ENCODE measurements at regions not wholly inside any gene's neighbourhood (a gene's known extent, or its start where the extent isn't known, plus 50 kb on each side); places are given as distances from the start of the nearest gene placed in this dataset.

- Histone ChIP-seq H3K27ac (no peak overlapping the region), H3K27me3 (no peaks in the 10 kb centered on the region), H3K4me1 (no peaks in the 10 kb centered on the region), H3K4me3 (no peak overlapping the region), H3K36me3 (no peaks in the 10 kb centered on the region), H3K9me3 (no peaks in the 10 kb centered on the region)
- intact Hi-C loops (cut with DNase I), result no loop called here
- WGBS (ENCODE audit: insufficient coverage, low coverage, low lambda C conversion rate, missing lambda C conversion rate), result 51% methylated on average over 10 of the region's 15 CpGs
- no peak for DNase-seq
- TF ChIP-seq POLR2A (IDR thresholded peaks at IDR 0.05) (no peak), CTCF (IDR thresholded peaks at IDR 0.05) (no peak)
- no peak for ATAC-seq
Observed at GRCh38 chr1:5484451-5485165, 507.6 kb downstream of the NPHP4 start.

DNA sequence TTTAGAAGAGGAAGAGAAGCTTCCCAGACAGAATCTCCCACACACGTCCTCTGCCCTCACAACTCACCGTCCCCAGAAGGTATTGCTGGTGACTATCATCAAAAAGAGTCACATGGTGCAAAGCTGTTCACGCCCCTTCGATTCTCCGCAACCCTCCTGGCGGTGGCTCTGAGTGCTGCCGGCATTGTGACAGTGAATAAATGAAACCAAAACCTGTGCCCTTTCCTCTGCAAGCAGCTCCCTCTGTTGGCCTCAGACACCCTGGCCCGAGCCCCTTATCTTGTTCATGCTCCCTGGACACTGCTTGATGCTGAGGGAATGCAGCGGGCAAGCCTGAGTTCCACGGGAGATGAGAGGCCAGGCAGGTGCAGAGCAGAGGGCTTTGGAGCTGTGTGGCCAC, 510.3 kb downstream of the NPHP4 start:
- intact Hi-C loops (cut with DNase I), result no loop called here
- H3K4me1 ChIP-seq, result no peaks in the 10 kb centered on the region
- no peak overlapping the region for H3K27ac ChIP-seq
- TF ChIP-seq POLR2A (IDR thresholded peaks at IDR 0.05), result no peak
- WGBS (ENCODE audit: insufficient coverage, low coverage, low lambda C conversion rate, missing lambda C conversion rate), result 46% methylated on average over 9 of the region's 10 CpGs
- no peaks in the 10 kb centered on the region for H3K36me3 ChIP-seq
- H3K27me3 ChIP-seq, result no peaks in the 10 kb centered on the region
- ATAC-seq, result no peak
- H3K4me3 ChIP-seq, result no peak overlapping the region
- no peak for DNase-seq
- H3K9me3 ChIP-seq, result no peaks in the 10 kb centered on the region

DNA sequence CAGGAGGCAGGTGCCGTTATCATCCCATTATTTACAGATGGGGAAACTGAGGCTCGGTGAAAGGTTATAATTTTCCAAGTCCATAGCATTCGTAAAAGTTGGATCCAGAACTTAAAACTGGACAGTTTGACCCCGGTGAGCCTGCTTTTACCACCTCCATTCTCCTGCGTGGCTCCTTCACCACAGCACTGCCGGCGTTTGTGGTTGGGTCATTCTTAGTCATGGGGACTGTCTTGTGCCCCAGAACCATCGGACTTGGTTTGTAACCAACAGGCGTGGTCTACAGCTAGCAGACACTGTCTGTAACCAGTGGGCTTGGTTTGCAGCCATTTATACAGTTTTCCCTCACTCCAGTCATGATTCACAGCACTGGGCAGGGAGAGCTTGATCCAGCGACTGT, 511.3 kb downstream of the NPHP4 start:
- no peak overlapping the region for H3K4me3 ChIP-seq
- intact Hi-C loops (cut with DNase I), result no loop called here
- no peaks in the 10 kb centered on the region for H3K9me3 ChIP-seq
- ATAC-seq, result no peak
- DNase-seq, result no peak
- no peaks in the 10 kb centered on the region for H3K4me1 ChIP-seq
- 54% methylated on average over 6 of the region's 10 CpGs for WGBS (ENCODE audit: insufficient coverage, low coverage, low lambda C conversion rate, missing lambda C conversion rate)
- H3K27ac ChIP-seq, result no peak overlapping the region
- no peaks in the 10 kb centered on the region for H3K36me3 ChIP-seq
- no peaks in the 10 kb centered on the region for H3K27me3 ChIP-seq
- TF ChIP-seq POLR2A (IDR thresholded peaks at IDR 0.05), result no peak
- no peak for TF ChIP-seq CTCF (IDR thresholded peaks at IDR 0.05)

DNA sequence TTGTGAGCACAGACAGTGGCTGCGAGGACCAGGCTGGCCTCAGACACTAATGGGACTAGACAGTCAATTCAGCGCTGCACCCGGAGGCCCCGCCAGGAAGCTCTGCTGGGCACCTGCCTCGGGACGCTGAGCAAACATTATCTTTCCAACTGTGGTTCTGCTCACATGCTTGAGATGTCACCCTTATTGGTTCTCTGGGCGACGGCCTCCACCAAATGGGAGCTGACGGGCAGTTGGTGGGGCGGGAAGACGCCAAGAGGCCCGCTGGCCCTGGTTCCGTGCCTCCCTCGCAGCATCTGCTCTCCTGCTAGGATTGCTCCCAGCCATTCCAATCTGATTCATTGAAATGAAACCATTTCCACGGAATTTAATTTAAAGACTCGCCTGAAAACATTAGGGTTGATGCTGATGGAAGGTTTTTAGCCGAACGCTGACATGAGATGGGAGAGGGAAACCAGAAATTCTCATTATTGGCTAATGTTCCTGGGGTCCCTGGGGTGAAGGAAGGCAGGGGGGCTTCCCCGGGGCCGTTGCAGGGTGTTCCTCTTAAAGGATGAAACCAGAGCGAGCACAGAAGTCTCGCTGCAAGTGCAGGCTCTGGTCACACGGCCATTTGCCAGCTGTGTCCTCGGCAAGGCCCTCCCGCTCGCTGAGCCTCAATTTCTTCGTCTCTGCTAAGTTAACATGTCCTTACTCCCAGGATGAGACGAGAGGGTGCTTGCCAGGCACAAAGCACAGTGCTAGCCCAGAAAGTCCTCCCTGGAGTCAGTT, 512.2 kb downstream of the NPHP4 start:
- no peak overlapping the region for H3K4me3 ChIP-seq
- intact Hi-C loops (cut with DNase I), result no loop called here
- H3K27me3 ChIP-seq, result no peaks in the 10 kb centered on the region
- no peak overlapping the region for H3K27ac ChIP-seq
- no peaks in the 10 kb centered on the region for H3K36me3 ChIP-seq
- DNase-seq (no peak), ATAC-seq (no peak)
- WGBS (ENCODE audit: insufficient coverage, low coverage, low lambda C conversion rate, missing lambda C conversion rate), result 54% methylated on average over 10 of the region's 28 CpGs
- TF ChIP-seq POLR2A (IDR thresholded peaks at IDR 0.05) (no peak), CTCF (IDR thresholded peaks at IDR 0.05) (no peak)
- no peaks in the 10 kb centered on the region for H3K9me3 ChIP-seq
- H3K4me1 ChIP-seq, result no peaks in the 10 kb centered on the region

GRCh38 chr1:5478961-5479360, 513.3 kb downstream of the NPHP4 start:
- H3K27ac ChIP-seq, result no peak overlapping the region
- no peaks in the 10 kb centered on the region for H3K27me3 ChIP-seq
- H3K4me3 ChIP-seq, result no peak overlapping the region
- ATAC-seq (no peak), DNase-seq (no peak)
- WGBS (ENCODE audit: insufficient coverage, low coverage, low lambda C conversion rate, missing lambda C conversion rate), result 40% methylated on average over 6 of the region's 9 CpGs
- H3K4me1 ChIP-seq, result no peaks in the 10 kb centered on the region
- H3K36me3 ChIP-seq, result no peaks in the 10 kb centered on the region
- H3K9me3 ChIP-seq, result no peaks in the 10 kb centered on the region
- intact Hi-C loops (cut with DNase I), result no loop called here
- no peak for TF ChIP-seq CTCF (IDR thresholded peaks at IDR 0.05)
- no peak for TF ChIP-seq POLR2A (IDR thresholded peaks at IDR 0.05)

All from right lobe of liver (tissue), 6 donors.